ENCODE measurements at regions not wholly inside any gene's neighbourhood (a gene's known extent, or its start where the extent isn't known, plus 50 kb on each side); places are given as distances from the start of the nearest gene placed in this dataset.
"Not testable (repeated sequence)": the region's sequence is repeated elsewhere in the genome, so short reads cannot be mapped to it uniquely, and the experiment has no call there.

DNA sequence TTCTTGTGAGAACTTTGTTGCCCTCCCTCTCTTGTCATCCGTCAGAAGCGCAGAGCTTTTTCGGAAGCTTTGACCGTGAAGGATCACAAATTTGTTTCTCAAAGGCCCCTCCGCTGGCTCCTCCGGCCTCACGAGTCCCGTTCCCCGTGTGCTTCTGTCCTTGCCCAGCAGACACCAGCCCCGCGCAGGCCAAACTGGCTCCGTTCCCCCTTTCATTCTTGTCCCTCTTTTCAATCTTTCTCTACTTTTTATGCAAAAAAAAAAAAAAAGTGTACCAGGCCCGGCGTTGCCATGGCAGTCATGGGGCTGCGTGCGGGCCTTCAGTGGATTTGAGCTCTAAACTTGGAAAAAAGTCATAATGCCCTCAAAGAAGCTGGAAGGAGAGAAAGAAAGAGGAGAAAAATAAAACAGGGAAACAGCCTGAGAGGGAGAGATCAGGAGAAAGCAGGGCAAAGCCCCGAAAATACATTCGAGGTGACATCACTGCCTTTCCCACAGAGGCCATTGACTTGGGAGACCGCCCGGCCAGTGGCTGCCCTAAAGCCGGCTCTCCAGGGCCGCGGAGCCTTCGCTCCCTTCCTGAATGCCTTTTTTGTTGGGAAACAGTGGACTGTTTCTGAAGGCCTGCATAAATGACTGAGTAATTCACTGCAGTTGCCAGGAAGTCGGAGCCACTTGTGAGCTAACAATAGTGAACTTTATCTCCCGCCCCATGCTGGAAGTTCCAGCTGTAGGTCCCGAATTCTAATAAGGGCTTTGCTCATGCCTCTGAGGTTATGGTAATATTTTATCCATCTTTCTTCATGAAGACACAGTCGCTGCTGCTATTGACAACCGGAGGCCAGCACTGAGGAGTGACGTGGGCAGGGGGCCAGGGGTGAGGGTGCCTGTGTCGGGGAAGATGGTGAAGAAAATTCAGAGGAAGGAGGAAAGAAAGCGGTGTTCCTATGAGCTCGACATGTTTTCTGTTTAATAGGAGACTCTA, 670.9 kb downstream of the QKI start:
- FAIRE-seq, result no peak
- no peak for DNase-seq (ENCODE audit: extremely low spot score, insufficient read length, low read depth)

DNA sequence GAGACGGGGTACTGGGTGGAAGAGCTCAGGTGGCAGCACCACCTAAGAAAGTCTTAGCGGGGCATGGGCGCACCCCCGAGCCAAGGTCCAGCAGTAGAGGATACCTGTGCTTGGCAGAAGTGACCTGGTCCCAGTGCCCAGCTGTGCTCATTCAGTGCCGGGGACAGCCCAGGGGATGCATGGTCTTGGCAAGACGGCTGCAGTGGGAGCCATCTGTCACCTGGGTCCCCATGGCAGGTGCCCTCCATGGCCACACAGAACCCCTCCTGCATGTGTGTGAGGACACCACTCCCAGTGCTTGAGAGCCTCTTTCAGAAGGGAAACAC, 664.7 kb downstream of the QKI start:
- FAIRE-seq, result no peak
- DNase-seq (ENCODE audit: extremely low spot score, insufficient read length, low read depth), result no peak

DNA sequence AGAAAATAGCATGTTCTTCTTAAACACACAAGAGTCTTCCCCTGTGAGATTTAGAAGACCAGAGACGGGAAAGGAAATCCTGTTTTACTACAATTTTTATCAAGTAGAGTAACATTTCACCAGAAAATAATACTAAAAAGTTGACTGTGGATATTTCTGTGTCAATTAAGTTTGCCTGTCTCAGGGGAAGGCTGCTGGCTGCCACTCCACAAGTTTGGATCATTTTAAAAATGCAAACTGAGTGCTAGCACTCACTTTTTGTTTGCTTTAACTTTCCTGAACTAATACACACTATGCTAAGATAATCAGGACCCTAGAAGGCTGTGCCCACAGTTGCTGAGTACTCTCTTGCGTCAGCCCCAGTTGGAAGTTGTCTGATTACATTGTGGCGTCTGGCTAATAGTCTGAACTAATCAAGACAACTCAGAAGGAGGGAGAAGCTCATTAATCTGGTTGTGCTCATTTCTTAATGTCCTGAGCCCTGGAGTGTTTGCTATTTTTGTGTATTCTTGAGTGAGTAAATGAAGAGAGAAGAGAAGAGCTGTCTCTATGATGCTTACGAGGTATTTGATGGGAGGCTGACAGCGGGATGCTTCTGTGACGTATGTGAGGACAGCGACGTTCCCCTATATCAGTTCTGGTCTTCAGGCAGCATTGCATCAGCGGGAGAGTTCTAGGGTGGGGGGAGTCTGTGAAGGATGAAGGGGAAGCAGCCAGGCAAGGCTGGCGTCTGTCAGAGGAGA, 664.2 kb downstream of the QKI start:
- no peak for FAIRE-seq

DNA sequence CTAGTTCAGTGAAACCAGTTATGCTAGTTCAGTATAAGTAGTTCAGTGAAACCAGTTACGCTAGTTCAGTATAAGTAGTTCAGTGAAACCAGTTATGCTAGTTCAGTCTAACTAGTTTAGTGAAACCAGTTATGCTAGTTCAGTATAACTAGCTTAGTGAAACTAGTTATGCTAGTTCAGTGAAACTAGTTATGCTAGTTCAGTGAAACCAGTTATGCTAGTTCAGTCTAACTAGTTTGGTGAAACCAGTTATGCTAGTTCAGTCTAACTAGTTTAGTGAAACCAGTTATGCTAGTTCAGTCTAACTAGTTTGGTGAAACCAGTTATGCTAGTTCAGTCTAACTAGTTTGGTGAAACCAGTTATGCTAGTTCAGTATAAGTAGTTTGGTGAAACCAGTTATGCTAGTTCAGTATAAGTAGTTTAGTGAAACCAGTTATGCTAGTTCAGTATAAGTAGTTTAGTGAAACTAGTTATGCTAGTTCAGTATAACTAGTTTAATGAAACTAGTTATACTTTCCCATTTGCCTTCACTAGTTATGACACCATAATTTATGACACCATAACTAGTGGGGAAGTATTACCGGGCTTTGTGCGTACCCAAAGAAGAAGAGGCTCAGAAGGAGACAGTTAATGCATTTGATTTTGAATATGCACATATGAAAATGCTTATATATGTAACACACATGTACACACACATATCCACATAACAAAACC, 662.5 kb downstream of the QKI start:
- FAIRE-seq; DNase-seq (ENCODE audit: extremely low spot score, insufficient read length, low read depth): not testable (repeated sequence)

More for the DNA sequence above, 664.2 kb downstream of the QKI start:
- DNase-seq (ENCODE audit: extremely low spot score, insufficient read length, low read depth), result no peak

DNA sequence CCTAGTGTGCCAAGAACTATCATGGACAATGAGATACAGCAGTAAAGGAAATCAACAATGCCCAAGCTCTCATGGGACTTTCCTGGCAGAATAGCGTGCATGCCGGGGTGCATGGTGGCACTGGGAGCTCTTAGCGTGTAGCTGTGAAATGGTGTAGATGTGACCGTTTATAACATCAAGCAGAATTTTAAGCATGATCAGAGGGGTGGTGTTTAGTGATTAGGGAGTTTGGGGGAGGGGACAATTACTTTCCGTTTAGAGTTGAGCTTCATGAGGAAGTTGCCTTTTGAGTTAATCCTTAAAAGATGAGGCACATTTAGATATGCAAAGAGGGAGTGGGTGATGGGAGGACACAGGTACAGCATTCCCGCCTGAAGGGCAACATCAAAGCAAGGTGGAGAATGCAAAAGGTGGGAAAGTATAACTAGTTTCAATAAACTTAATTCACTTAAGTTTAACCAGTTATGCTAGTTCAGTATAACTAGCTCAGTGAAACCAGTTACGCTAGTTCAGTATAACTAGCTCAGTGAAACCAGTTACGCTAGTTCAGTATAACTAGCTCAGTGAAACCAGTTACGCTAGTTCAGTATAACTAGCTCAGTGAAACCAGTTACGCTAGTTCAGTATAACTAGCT, 661.6 kb downstream of the QKI start:
- no peak for FAIRE-seq
- DNase-seq (ENCODE audit: extremely low spot score, insufficient read length, low read depth), result no peak

DNA sequence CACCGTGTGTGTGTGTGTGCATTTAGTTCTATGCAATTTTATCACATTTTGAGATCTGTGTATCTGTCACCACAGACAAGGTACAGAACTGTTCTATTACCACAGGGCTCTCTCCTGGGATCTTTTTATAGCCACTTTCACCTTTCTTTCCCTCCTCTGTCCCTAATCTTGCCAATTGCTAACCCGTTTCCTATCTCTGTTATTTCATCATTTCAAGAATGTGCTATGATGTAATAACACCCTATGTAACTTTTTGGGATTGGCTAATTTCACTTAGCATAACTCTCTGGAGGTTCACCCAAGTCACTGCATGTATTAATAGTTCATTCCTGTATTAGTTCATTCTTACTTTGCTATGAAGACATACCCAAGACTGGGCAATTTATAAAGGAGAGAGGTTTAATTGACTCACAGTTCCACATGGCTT, 657.7 kb downstream of the QKI start:
- DNase-seq (ENCODE audit: extremely low spot score, insufficient read length, low read depth) (no peak), FAIRE-seq (no peak)

DNA sequence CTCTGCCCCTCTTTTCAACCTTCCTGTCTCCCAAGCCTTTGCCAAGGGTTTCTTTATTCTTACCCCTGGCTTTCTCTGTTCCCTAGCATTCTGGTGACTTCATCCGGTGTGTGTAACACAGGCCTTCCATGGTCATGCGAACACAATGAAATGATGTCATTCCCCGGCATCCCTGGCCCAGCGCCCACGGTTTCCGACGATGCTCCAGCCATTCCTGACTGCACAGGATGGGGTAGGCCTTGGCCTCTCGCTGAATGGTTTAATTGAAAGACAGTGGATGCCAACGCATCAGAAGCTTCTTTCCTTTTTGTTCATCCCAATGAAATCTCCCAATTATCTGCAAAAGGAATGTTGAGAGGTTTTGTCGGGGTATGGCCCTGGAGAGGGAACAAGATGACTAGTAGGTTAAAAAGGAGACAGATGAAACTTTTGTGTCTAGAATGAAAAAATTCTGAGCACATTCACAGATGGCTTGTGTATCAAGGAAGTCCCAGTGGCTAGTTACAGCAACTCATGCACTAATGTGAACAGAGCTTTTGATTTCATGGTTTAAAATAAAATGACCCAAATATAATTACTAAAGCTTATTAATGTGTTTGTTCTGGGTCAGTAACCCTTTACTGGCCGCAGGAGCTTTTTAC, 655.0 kb downstream of the QKI start:
- FAIRE-seq, result no peak
- no peak for DNase-seq (ENCODE audit: extremely low spot score, insufficient read length, low read depth)

DNA sequence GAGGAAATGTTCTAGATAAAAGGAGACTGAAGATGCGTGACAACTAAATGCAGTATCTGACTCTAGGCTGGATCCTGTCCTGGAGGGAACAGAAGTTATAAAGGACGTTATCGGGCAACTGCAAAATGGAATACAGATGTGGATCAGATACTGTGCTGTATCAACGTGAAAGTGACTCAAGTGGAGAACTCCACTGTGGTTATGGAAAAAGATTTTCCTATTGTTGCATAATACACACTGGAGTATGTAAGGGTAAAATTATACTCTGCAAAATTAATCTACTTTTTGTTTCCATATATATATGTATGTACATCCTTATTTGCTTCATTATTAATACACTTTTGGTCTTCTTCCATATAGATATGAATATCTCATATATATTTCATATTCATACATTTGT, 654.0 kb downstream of the QKI start:
- DNase-seq (ENCODE audit: extremely low spot score, insufficient read length, low read depth), result no peak
- FAIRE-seq, result no peak

DNA sequence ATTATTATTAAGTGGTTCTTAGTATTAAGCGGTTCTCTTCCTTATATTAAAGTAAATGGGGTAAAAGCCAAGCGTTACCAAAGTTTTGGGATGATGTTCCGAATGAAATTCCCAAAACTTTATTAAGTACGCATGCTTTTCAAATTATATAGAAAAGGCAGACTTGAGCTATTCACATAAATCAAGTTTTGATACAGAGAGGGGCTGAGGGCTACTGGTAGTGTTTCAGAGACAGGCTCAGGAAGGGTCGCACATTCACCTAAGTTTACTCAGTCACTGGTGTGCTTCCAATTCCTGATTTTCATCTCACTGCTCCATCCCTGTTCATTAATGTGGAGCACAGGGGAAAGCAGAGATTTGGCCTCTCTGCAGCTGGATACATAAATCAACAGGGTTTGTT, 652.2 kb downstream of the QKI start:
- DNase-seq (ENCODE audit: extremely low spot score, insufficient read length, low read depth), result no peak
- FAIRE-seq, result no peak

DNA sequence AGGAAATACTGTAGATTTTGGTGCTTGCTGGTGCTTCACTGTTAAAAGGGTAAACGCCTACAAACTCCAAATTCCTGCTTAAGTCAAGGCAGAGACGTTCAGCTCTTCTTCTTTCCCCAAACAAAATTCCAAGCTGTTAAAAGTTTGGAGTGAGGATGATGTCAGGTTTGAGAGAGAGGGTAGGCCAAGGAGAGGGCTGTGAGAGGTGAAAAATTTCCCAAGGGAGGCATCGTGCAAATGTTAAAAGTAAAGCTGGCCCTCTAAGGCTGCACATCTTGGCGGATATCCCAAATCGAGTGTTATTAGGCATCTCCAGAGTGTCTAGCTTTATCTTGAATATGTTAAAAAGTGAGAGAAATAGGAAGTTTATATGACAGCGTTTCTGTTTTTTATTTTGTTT, 651.8 kb downstream of the QKI start:
- FAIRE-seq (no peak), DNase-seq (ENCODE audit: extremely low spot score, insufficient read length, low read depth) (no peak)

DNA sequence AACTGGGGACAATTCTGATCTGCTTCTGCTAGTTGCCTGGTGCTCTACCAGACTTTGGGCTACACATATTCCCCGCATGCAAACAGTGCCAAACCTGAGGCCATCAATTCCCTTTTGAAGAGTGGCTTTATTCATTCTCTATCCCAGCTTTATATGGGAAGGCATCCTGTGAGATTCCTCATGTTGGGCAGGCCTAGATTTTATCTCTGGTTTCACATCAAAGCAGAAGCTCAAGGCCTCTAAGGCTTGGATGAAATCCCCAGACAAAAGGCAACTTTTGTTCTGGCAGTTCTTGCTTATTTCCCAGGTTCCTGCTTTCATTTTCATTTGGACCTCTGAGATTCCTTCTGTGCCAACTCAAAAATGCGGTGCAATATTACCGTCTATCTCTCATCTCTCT, 648.8 kb downstream of the QKI start:
- DNase-seq (ENCODE audit: extremely low spot score, insufficient read length, low read depth), result no peak
- no peak for FAIRE-seq

DNA sequence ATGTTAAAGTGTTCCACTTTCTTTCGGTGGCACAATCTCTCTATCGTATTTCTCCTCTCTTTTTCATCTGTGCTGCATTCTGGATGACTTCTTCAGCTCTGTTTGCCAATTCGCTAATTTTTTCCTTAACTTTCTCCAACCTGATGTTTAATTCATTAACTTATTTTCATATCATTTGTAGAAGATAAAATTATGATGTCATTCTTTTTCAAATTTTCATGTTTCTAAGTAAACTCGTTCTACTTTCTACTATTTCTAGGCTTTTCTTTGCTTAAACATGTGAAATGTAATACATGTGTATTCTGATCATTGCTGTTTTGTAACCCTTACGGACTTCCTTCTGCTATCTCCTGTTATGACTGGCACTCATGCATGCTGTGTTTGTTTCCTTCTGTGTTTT, 648.4 kb downstream of the QKI start:
- no peak for DNase-seq (ENCODE audit: extremely low spot score, insufficient read length, low read depth)
- FAIRE-seq, result no peak

DNA sequence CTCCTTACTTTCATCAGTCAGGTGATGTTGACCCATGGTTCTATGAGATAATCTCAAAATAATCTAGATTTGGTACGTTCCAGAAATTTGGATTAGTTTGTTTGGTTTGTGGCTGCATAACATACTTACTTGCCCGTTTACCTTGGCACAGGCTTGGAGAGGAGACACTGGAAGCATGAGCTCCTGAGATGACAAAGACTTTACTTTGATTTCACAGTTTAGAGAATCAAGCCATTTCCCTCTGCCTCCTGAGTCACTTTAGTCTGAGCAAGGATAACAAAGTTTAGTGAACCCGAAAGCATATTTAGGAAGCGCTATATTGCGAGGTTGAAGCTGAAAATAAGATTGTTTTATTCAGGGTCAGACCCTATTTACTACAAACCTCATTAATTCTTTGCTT, 643.4 kb downstream of the QKI start:
- FAIRE-seq, result no peak
- no peak for DNase-seq (ENCODE audit: extremely low spot score, insufficient read length, low read depth)

DNA sequence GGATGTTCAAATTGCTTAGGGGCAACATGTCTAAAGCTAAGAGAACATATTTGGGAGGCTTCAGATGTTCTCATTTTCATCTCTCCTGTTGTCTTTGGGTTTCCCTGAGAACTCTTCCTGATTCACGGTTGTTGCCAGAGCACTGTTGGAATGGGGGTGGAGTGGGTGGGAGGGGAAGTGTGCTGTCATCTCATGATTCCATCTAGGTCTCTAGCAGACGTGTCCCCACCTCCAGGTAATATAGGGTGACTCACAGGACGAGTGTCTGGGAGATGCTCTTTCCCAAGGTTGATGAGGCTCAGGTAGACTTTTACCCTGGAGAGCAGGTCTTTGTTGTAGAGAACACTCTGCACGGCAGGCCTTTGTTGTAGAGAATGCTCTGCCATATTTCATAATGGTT, 636.9 kb downstream of the QKI start:
- no peak for FAIRE-seq
- DNase-seq (ENCODE audit: extremely low spot score, insufficient read length, low read depth), result no peak

DNA sequence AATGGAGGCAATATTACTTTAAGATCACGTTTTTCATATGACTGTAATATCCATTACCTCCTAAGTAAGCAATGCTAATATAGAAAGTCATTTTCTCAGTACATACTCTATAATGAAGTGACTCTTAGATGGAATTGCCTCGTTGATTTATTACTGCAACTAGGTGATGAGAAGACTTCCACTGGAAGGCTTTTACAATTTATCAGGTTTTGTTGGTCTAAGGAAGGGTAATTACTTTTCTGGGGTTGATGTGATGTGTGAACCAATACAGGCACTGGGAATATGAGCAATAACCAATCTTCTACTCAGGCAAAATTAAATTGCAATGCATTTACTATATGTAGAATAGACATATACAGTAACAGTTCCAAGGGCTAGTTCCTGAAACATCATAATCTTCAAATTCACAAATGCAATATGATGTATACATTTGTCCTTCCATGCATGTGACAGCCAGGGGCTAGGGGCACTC, 635.0 kb downstream of the QKI start:
- FAIRE-seq (no peak), DNase-seq (ENCODE audit: extremely low spot score, insufficient read length, low read depth) (no peak)

DNA sequence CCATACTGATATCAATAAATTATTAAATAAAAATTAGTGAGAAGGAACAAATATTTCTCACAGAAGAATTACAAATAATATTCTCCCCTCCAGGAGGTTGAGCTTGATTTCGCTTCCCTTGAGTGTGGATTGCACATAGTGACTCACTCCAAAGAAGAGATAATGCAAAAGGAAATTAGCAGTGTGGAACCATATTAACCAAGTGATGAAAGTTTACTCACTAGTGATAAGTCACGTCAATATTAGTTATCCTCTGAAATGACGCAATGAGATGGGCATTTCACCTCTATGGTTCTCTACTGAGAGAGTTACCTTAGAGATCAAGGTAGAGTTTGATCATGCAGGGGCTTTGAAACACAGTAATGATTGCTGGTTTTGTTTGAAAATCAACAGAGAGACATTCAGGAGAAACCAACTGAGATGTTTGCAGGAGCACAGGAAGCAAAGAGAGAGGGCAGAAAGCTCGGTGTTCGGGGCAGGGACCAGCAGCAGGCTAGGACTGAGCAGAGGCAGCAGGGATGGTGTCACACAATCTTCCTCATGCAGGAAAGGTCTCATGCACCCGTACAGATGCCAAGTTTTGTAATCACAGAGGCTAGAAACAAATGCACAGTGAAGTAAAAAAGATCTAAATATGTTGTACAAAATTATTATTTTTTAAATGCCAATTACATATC, 634.5 kb downstream of the QKI start:
- DNase-seq (ENCODE audit: extremely low spot score, insufficient read length, low read depth) (no peak), FAIRE-seq (no peak)

DNA sequence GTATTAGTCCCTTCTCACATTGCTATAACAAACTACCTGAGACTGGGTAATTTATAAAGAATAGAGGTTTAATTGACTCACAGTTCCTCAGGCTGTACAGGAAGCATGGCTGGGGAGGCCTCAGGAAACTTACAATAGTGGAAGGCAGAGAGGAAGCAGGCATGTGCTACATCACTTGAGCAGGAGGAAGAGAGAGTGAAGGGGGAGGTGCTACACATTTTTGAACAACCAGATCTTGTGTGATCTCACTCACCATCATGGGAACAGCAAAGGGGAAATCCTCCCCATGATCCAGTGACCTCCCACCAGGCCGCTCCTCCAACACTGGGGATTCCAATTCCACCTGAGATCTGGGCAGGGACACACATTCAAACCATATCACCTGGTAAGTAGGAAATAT, 630.6 kb downstream of the QKI start:
- FAIRE-seq (no peak), DNase-seq (ENCODE audit: extremely low spot score, insufficient read length, low read depth) (no peak)

DNA sequence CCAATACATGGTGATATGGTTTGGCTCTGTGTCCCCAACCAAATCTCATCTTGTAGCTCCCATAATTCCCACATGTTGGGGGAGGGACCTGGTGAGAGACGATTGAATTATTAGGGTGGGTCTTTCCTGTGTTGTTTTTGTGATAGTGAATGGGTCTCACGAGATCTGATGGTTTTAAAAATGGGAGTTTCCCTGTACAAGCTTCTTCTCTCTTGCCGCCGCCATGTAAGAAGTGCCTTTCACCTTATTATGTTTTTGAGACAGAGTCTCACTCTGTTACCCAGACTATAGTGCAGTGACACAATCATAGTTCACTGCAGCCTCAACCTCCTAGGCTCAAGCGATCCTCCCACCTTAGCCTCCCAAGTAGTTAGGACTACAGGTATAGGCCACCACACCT, 629.1 kb downstream of the QKI start:
- not testable (repeated sequence) for FAIRE-seq; DNase-seq (ENCODE audit: extremely low spot score, insufficient read length, low read depth)

DNA sequence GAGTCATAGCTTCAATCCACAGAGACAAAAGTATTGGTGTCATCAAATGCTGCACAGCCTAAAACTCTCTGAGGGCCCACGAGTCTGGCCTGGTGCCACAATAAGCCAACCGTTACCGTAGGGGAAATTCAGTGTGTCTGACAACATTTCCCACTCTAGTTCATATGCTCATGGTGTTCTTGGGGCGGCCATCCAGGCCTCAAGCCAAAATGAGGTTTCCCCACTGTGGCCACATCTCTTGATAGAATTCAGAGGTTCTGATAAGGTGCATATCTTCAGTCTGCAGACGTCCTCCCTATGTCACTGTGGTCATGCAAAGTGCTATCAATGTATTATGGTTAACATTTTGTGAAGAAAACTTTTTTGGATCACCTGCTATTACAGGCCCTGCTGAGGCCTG, 627.7 kb downstream of the QKI start:
- no peak for DNase-seq (ENCODE audit: extremely low spot score, insufficient read length, low read depth)
- no peak for FAIRE-seq

All from GM18507 (cell line).